22Rv1 (cell line): ENCODE measurements at regions not wholly inside any gene's neighbourhood (a gene's known extent, or its start where the extent isn't known, plus 50 kb on each side); places are given as distances from the start of the nearest gene placed in this dataset.

Experiments used
- H3K27ac ChIP-seq: fragments of 450-650 bp; 2 replicates; pipeline ENCODE4 v1.5.1; 2017
- ZFX ChIP-seq: fragments of 450-650 bp; IDR thresholded peaks from 2 replicates; pipeline ENCODE4 v1.6.1; 2017; ENCODE audit warnings: antibody characterized with exemption, borderline replicate concordance
- TF ChIP-seq, protein P1 (sequence below): fragments of 450-650 bp; IDR thresholded peaks from 2 replicates; pipeline ENCODE4 v1.5.1; 2017; ENCODE audit warnings: mild to moderate bottlenecking

DNA sequence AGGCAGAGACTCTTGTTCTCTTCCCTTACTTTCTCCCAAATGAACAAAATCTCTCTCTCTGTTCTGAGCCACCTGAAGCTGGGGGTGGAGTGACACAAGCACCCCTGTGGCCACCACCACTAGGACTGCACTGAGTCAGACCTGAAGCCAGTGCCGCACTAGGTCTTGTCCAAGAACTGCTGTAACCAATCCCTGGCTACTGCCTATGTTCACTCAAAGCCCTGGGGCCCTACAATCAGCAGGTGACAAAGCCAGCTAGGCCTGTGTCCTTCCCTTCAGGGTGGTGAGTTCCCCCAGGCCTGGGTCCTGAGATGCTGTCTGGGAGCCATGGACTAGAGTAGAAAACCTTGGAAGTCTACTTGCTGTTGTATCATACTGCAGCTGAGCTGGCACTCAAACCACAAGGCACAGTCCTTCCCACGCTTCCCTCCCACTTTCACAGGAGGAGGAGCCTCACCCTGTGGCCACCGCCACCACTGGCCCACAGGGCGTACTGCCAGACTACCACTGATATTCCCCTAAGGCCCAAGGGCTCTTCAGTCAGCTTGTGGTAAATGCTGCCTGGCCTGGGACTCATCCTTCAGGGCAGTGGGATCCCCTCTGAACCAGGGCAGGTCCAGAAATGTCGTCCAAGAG lies 119.1 kb downstream of the RTL9 start:
- no peak overlapping the region for H3K27ac ChIP-seq
- no peak for TF ChIP-seq ZFX
- TF ChIP-seq, protein P1, sequence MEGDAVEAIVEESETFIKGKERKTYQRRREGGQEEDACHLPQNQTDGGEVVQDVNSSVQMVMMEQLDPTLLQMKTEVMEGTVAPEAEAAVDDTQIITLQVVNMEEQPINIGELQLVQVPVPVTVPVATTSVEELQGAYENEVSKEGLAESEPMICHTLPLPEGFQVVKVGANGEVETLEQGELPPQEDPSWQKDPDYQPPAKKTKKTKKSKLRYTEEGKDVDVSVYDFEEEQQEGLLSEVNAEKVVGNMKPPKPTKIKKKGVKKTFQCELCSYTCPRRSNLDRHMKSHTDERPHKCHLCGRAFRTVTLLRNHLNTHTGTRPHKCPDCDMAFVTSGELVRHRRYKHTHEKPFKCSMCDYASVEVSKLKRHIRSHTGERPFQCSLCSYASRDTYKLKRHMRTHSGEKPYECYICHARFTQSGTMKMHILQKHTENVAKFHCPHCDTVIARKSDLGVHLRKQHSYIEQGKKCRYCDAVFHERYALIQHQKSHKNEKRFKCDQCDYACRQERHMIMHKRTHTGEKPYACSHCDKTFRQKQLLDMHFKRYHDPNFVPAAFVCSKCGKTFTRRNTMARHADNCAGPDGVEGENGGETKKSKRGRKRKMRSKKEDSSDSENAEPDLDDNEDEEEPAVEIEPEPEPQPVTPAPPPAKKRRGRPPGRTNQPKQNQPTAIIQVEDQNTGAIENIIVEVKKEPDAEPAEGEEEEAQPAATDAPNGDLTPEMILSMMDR: no peak

GRCh38 chrX:110491846-110492620 lies 133.4 kb downstream of the RTL9 start:
- TF ChIP-seq, protein P1: no peak
- no peak for TF ChIP-seq ZFX
- H3K27ac ChIP-seq: no peak overlapping the region

DNA sequence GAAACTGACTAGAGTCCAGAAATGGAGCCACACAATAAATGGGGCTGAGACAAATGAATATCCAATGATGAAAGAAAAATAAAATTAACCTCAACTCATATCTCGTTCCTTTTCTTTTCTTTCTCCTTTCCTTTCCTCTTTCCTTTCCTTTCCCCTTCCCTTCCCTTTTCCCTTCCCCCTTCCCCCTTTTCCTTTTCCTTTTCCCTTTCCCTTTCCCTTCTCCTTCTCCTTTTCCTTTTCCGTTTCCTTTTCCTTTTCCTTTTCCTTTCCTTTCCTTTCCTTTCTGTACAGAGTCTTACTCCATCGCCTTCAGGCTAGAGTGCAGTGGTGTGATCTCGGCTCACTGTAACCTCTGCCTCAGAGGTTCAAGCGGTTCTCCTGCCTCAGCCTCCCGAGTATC lies 146.3 kb downstream of the RTL9 start:
- no peak overlapping the region for H3K27ac ChIP-seq
- TF ChIP-seq, protein P1: no peak
- TF ChIP-seq ZFX: no peak

DNA sequence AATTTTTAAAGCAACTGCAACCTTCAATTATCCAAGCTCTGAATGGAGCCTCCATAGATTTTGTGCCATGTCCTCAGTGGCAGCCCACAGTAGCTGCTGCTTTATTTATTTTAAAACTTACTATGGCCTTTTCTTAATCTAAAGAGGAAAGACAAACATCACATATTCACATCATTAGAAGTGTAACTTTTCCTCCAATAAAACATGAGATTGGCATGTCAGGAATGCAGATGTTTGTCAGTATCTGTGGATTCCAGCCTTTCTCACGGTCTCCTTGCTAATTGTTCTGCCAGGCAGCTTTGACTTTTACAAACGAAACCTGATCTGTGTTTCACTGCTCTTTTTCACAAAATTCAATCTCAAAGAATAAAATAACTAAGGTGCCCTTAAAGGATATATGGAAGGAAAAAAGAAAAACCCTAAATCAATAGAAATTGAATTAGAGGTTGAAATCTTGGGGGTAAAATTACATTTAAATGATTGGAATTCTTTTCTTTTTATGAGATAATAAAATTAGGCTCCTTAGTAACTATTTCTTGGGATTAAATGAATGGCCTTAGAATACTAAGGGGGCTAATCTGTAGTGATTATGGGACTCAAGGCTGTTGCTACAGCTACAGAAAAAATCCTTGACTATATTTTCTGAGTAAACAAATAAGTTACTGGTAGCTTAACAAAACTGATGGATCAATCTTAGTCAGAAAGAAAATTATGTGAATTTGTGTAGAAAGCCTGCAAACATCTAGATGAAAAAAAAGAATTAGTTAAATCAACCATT lies 151.3 kb downstream of the RTL9 start:
- TF ChIP-seq, protein P1: no peak
- TF ChIP-seq ZFX: no peak

GRCh38 chrX:110511238-110511637 lies 152.6 kb downstream of the RTL9 start:
- H3K27ac ChIP-seq: no peak overlapping the region
- TF ChIP-seq, protein P1: no peak

More for the DNA sequence above, 151.3 kb downstream of the RTL9 start:
- no peak overlapping the region for H3K27ac ChIP-seq

GRCh38 chrX:110512341-110512740 lies 153.7 kb downstream of the RTL9 start:
- no peak overlapping the region for H3K27ac ChIP-seq
- TF ChIP-seq, protein P1: no peak
- no peak for TF ChIP-seq ZFX
